ENCODE measurements at regions not wholly inside any gene's neighbourhood (a gene's known extent, or its start where the extent isn't known, plus 50 kb on each side); places are given as distances from the start of the nearest gene placed in this dataset.
"Not testable (repeated sequence)": the region's sequence is repeated elsewhere in the genome, so short reads cannot be mapped to it uniquely, and the experiment has no call there.

- DNase-seq (ENCODE audit: low read depth in 2 of 2), result no peak
Observed at GRCh38 chr7:136325027-136325426, 347.9 kb upstream of the MTPN start.

GRCh38 chr7:136324073-136324704, 347.0 kb upstream of the MTPN start:
- DNase-seq (ENCODE audit: low read depth in 2 of 2), result no peak

GRCh38 chr7:136312592-136312991, 335.4 kb upstream of the MTPN start:
- no peak for DNase-seq (ENCODE audit: low read depth in 2 of 2)

- DNase-seq (ENCODE audit: low read depth in 2 of 2), result no peak
Observed at GRCh38 chr7:136309407-136309806, 332.2 kb upstream of the MTPN start.

- DNase-seq (ENCODE audit: low read depth in 2 of 2), result no peak
Observed at GRCh38 chr7:136308230-136308629, 331.1 kb upstream of the MTPN start.

GRCh38 chr7:136303162-136303561, 326.0 kb upstream of the MTPN start:
- no peak for DNase-seq (ENCODE audit: low read depth in 2 of 2)

GRCh38 chr7:136302049-136302448, 324.9 kb upstream of the MTPN start:
- no peak for DNase-seq (ENCODE audit: low read depth in 2 of 2)

- DNase-seq (ENCODE audit: low read depth in 2 of 2), result no peak
Observed at GRCh38 chr7:136294977-136295376, 317.8 kb upstream of the MTPN start.

- DNase-seq (ENCODE audit: low read depth in 2 of 2), result no peak
Observed at GRCh38 chr7:136293841-136294391, 316.8 kb upstream of the MTPN start.

- DNase-seq (ENCODE audit: low read depth in 2 of 2), result no peak
Observed at GRCh38 chr7:136293272-136293671, 316.1 kb upstream of the MTPN start.

- DNase-seq (ENCODE audit: low read depth in 2 of 2), result no peak
Observed at GRCh38 chr7:136292365-136292764, 315.2 kb upstream of the MTPN start.

- no peak for DNase-seq (ENCODE audit: low read depth in 2 of 2)
Observed at GRCh38 chr7:136290351-136290750, 313.2 kb upstream of the MTPN start.

- DNase-seq (ENCODE audit: low read depth in 2 of 2), result no peak
Observed at GRCh38 chr7:136278057-136278456, 300.9 kb upstream of the MTPN start.

GRCh38 chr7:136275794-136276193, 298.6 kb upstream of the MTPN start:
- no peak for DNase-seq (ENCODE audit: low read depth in 2 of 2)

- DNase-seq (ENCODE audit: low read depth in 2 of 2), result no peak
Observed at GRCh38 chr7:136274636-136275345, 297.6 kb upstream of the MTPN start.

- DNase-seq (ENCODE audit: low read depth in 2 of 2), result no peak
Observed at GRCh38 chr7:136272934-136273333, 295.8 kb upstream of the MTPN start.

- DNase-seq (ENCODE audit: low read depth in 2 of 2), result no peak
Observed at GRCh38 chr7:136267822-136268221, 290.7 kb upstream of the MTPN start.

- no peak for DNase-seq (ENCODE audit: low read depth in 2 of 2)
Observed at GRCh38 chr7:136266457-136266856, 289.3 kb upstream of the MTPN start.

GRCh38 chr7:136264304-136264703, 287.1 kb upstream of the MTPN start:
- DNase-seq (ENCODE audit: low read depth in 2 of 2), result not testable (repeated sequence)

GRCh38 chr7:136263112-136263860, 286.1 kb upstream of the MTPN start:
- not testable (repeated sequence) for DNase-seq (ENCODE audit: low read depth in 2 of 2)

- not testable (repeated sequence) for DNase-seq (ENCODE audit: low read depth in 2 of 2)
Observed at GRCh38 chr7:136260591-136260990, 283.4 kb upstream of the MTPN start.

- no peak for DNase-seq (ENCODE audit: low read depth in 2 of 2)
Observed at GRCh38 chr7:136259074-136259473, 281.9 kb upstream of the MTPN start.

- DNase-seq (ENCODE audit: low read depth in 2 of 2), result no peak
Observed at GRCh38 chr7:136256491-136256890, 279.3 kb upstream of the MTPN start.
